IPS DF 6.9 (cell line): ENCODE measurements at regions not wholly inside any gene's neighbourhood (a gene's known extent, or its start where the extent isn't known, plus 50 kb on each side); places are given as distances from the start of the nearest gene placed in this dataset.

Experiments
- DNase-seq: peaks from one replicate; pipeline ENCODE4 v3.0.0-alpha.2; 2013; ENCODE audit warnings: low read depth, low spot score
- H3K27ac ChIP-seq: one replicate; pipeline ENCODE4 v1.5.1; 2013; ENCODE audit warnings: low read length, control low read depth
- H3K27me3 ChIP-seq: 2 replicates; pipeline ENCODE4 v1.6.1; 2013; ENCODE audit warnings: mild to moderate bottlenecking, low read length; ENCODE audit not compliant: control insufficient read depth, insufficient read depth
- H3K36me3 ChIP-seq: 2 replicates; pipeline ENCODE4 v1.6.1; 2013; ENCODE audit warnings: low read length; ENCODE audit not compliant: control insufficient read depth, insufficient read depth
- H3K4me1 ChIP-seq: 2 replicates; pipeline ENCODE4 v1.6.1; 2013; ENCODE audit warnings: low read length; ENCODE audit not compliant: control insufficient read depth, insufficient read depth
- H3K4me3 ChIP-seq: 2 replicates; pipeline ENCODE4 v1.5.1; 2013; ENCODE audit warnings: mild to moderate bottlenecking, low read length
- H3K9me3 ChIP-seq: 2 replicates; pipeline ENCODE4 v1.6.1; 2013; ENCODE audit warnings: low read length, inconsistent platforms; ENCODE audit not compliant: control insufficient read depth, insufficient read depth
- WGBS: extraction: QIAGEN DNeasy Blood & Tissue Kit; methylation state at CpG from one replicate; pipeline ENCODE4 v1.1.7; 2013; ENCODE audit warnings: mixed read lengths, missing lambda C conversion rate; ENCODE audit not compliant: insufficient read length, insufficient coverage; 5-methylcytosine and 5-hydroxymethylcytosine counted together

- no peak for DNase-seq
- Histone ChIP-seq H3K36me3 (no peaks in the 10 kb centered on the region), H3K27ac (no peak overlapping the region), H3K4me3 (no peak overlapping the region), H3K27me3 (no peaks in the 10 kb centered on the region), H3K9me3 (no peaks in the 10 kb centered on the region), H3K4me1 (0 out of 2 replicates have a peak, but pooled peaks cover 1% of the 10 kb centered on the region)
- no CpG with 5 or more reads among the region's 5 CpGs for WGBS
Measured at GRCh38 chr1:219790834-219791615, 137.3 kb downstream of the SLC30A10 start.

- no peak for DNase-seq
- Histone ChIP-seq H3K27ac (no peak overlapping the region), H3K36me3 (no peaks in the 10 kb centered on the region), H3K27me3 (no peaks in the 10 kb centered on the region), H3K4me3 (no peak overlapping the region), H3K4me1 (0 out of 2 replicates have a peak, but pooled peaks cover 1% of the 10 kb centered on the region), H3K9me3 (no peaks in the 10 kb centered on the region)
- no CpG with 5 or more reads among the region's 4 CpGs for whole genome bisulfite sequencing
Measured at GRCh38 chr1:219788700-219789099, 139.7 kb downstream of the SLC30A10 start.

- no peaks in the 10 kb centered on the region for H3K36me3 ChIP-seq
- no peak overlapping the region for H3K27ac ChIP-seq
- no peaks in the 10 kb centered on the region for H3K9me3 ChIP-seq
- H3K27me3 ChIP-seq, result no peaks in the 10 kb centered on the region
- no peak for DNase-seq
- WGBS, result no CpG with 5 or more reads among the region's 1 CpG
- no peak overlapping the region for H3K4me3 ChIP-seq
- 0 out of 2 replicates have a peak, but pooled peaks cover 1% of the 10 kb centered on the region for H3K4me1 ChIP-seq
Measured at GRCh38 chr1:219788091-219788490, 140.3 kb downstream of the SLC30A10 start.

- DNase-seq, result no peak
- WGBS, result no CpG with 5 or more reads among the region's 8 CpGs
Measured at GRCh38 chr1:219784660-219785381, 143.5 kb downstream of the SLC30A10 start.

GRCh38 chr1:219783605-219784235, 144.6 kb downstream of the SLC30A10 start:
- Histone ChIP-seq H3K27ac (no peak overlapping the region), H3K4me1 (no peaks in the 10 kb centered on the region), H3K9me3 (no peaks in the 10 kb centered on the region), H3K4me3 (no peak overlapping the region), H3K27me3 (no peaks in the 10 kb centered on the region), H3K36me3 (no peaks in the 10 kb centered on the region)
- WGBS, result no CpG with 5 or more reads among the region's 2 CpGs
- no peak for DNase-seq

More at GRCh38 chr1:219784660-219785381, 143.5 kb downstream of the SLC30A10 start:
- no peaks in the 10 kb centered on the region for H3K9me3 ChIP-seq
- H3K4me1 ChIP-seq, result no peaks in the 10 kb centered on the region
- no peaks in the 10 kb centered on the region for H3K36me3 ChIP-seq
- H3K4me3 ChIP-seq, result no peak overlapping the region
- no peaks in the 10 kb centered on the region for H3K27me3 ChIP-seq
- no peak overlapping the region for H3K27ac ChIP-seq

- H3K27me3 ChIP-seq, result no peaks in the 10 kb centered on the region
- H3K36me3 ChIP-seq, result no peaks in the 10 kb centered on the region
- no peak for DNase-seq
- no peaks in the 10 kb centered on the region for H3K4me1 ChIP-seq
- no peaks in the 10 kb centered on the region for H3K9me3 ChIP-seq
- WGBS, result no CpG with 5 or more reads among the region's 3 CpGs
- H3K27ac ChIP-seq, result no peak overlapping the region
- no peak overlapping the region for H3K4me3 ChIP-seq
Measured at GRCh38 chr1:219782929-219783328, 145.4 kb downstream of the SLC30A10 start.

- no peak for DNase-seq
- no CpG with 5 or more reads among the region's 4 CpGs for WGBS
Measured at GRCh38 chr1:219782311-219782710, 146.0 kb downstream of the SLC30A10 start.

GRCh38 chr1:219781491-219781890, 146.9 kb downstream of the SLC30A10 start:
- Histone ChIP-seq H3K4me3 (no peak overlapping the region), H3K27ac (no peak overlapping the region), H3K27me3 (no peaks in the 10 kb centered on the region), H3K9me3 (no peaks in the 10 kb centered on the region), H3K36me3 (no peaks in the 10 kb centered on the region), H3K4me1 (no peaks in the 10 kb centered on the region)
- DNase-seq, result no peak

More at GRCh38 chr1:219782311-219782710, 146.0 kb downstream of the SLC30A10 start:
- Histone ChIP-seq H3K27me3 (no peaks in the 10 kb centered on the region), H3K9me3 (no peaks in the 10 kb centered on the region), H3K4me1 (no peaks in the 10 kb centered on the region), H3K36me3 (no peaks in the 10 kb centered on the region), H3K4me3 (no peak overlapping the region), H3K27ac (no peak overlapping the region)

GRCh38 chr1:219778793-219779369, 149.5 kb downstream of the SLC30A10 start:
- no peaks in the 10 kb centered on the region for H3K4me1 ChIP-seq
- H3K9me3 ChIP-seq, result no peaks in the 10 kb centered on the region
- H3K27me3 ChIP-seq, result no peaks in the 10 kb centered on the region
- no peak overlapping the region for H3K27ac ChIP-seq
- no CpG with 5 or more reads among the region's 4 CpGs for WGBS
- H3K4me3 ChIP-seq, result no peak overlapping the region
- no peaks in the 10 kb centered on the region for H3K36me3 ChIP-seq
- no peak for DNase-seq

GRCh38 chr1:219778110-219778509, 150.2 kb downstream of the SLC30A10 start:
- Histone ChIP-seq H3K36me3 (no peaks in the 10 kb centered on the region), H3K4me3 (no peak overlapping the region), H3K27ac (no peak overlapping the region), H3K27me3 (no peaks in the 10 kb centered on the region), H3K9me3 (no peaks in the 10 kb centered on the region), H3K4me1 (no peaks in the 10 kb centered on the region)
- no peak for DNase-seq
- no CpG with 5 or more reads among the region's 3 CpGs for WGBS
